Posterior vena cava (tissue), 2 donors: ENCODE measurements at regions not wholly inside any gene's neighbourhood (a gene's known extent, or its start where the extent isn't known, plus 50 kb on each side); places are given as distances from the start of the nearest gene placed in this dataset.
A peak's percentile ranks its signal among the peaks of the same experiment; 100 is the strongest.
"Not testable (repeated sequence)": the region's sequence is repeated elsewhere in the genome, so short reads cannot be mapped to it uniquely, and the experiment has no call there.

Experiments
- DNase-seq: peaks from one replicate; pipeline ENCODE4 v3.0.0-alpha.2; 2020; ENCODE audit warnings: low spot score
- intact Hi-C, 2 donors: fragments of 100-400 bp; cut with DNase I; formaldehyde crosslinking; loops; one replicate each; pipeline versions ENCODE4 v1.14.1 to v1.14.2; 2022 to 2023
- donor health status: DM: yes; HTN: yes; CAD: no.
- donor health status: DM: yes; HTN: yes; CAD: no.

DNA sequence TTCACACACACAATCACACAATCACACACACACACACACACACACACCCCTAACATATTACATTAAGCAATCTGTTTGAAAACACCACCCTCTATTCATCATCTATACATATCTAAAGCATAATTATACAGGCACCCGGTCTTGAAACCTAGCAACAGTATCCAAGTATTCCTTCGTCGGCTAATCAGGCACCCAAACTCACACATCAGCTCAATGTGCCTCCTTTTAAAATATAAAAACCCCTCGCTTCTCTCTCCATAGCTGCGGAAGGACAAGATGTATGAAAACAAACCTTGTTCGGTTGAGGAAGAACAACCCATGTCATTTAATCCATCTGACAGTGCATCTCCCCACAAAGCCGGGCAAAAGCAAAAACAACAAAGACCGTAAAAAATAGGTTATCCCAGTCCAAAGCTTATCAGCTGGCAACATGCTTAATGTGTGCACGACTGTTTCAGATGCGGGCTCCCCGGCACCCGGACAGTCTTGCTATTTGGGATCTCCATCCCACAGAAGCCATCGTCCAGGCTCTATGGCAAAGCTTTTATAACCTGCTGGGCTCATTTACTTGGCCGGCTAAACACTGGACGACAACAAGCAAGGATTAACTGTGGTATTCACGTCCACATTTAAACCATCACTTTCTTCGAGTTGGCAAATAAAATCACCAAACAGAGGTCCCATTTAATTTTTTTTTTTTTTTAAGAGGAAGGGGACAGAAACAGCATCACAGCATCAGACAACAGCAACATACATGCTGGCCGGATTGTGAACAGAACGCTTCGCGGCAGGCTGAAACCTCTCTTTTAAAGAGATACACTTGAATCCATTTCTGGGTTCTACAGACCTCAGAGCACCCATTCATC is 365.5 kb downstream of the SHANK2 start:
- intact Hi-C loops = no loop called here
- DNase-seq = no peak

DNA sequence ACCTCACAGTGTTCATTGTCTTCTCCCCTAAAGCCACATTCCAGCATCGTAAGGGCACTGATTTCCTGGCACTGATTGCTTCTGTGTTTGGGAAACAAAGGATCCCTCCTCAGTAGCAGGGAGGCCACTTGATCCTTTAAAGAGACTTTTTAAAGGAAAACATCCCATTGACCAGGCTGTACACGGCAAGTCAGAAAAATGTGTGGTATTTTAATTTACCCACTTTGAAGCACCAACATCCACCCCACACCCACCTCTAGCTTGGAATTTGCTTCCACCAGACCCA is 364.9 kb downstream of the SHANK2 start:
- DNase-seq = no peak
- intact Hi-C loops = no loop called here

GRCh38 chr11:70888061-70888460 is 364.3 kb downstream of the SHANK2 start:
- no peak for DNase-seq
- intact Hi-C loops = no loop called here

- DNase-seq = no peak
- intact Hi-C loops = no loop called here
These were observed 363.0 kb downstream of the SHANK2 start for GRCh38 chr11:70889411-70889810.

GRCh38 chr11:70891844-70892380 is 360.5 kb downstream of the SHANK2 start:
- intact Hi-C loops = loop anchor here in 1 of 2 donors (10.0 kb wide), 1 partner anchor 1877 kb away; the partner anchor contains the start of gene MRGPRF
- no peak for DNase-seq

GRCh38 chr11:70892889-70893288 is 359.5 kb downstream of the SHANK2 start:
- intact Hi-C loops = loop anchor here in 1 of 2 donors (10.0 kb wide), 1 partner anchor 1878 kb away; the partner anchor contains the start of gene MRGPRF
- DNase-seq = peak; percentile 53

GRCh38 chr11:70894566-70895365 is 357.6 kb downstream of the SHANK2 start:
- peak; percentile 74 for DNase-seq
- intact Hi-C loops = loop anchor here in 1 of 2 donors (10.0 kb wide), 1 partner anchor 1880 kb away; the partner anchor contains the start of gene MRGPRF

GRCh38 chr11:70895366-70895670 is 357.1 kb downstream of the SHANK2 start:
- DNase-seq = peak; percentile 28
- intact Hi-C loops = loop anchor here in 1 of 2 donors (10.0 kb wide), 1 partner anchor 1881 kb away; the partner anchor contains the start of gene MRGPRF

GRCh38 chr11:70897429-70897828 is 354.9 kb downstream of the SHANK2 start:
- DNase-seq = no peak
- intact Hi-C loops = loop anchor here in 1 of 2 donors (10.0 kb wide), 1 partner anchor 1883 kb away; the partner anchor contains the start of gene MRGPRF

GRCh38 chr11:70899616-70900015 is 352.8 kb downstream of the SHANK2 start:
- peak; percentile 60 for DNase-seq
- intact Hi-C loops = loop anchor here in 1 of 2 donors (10.0 kb wide), 1 partner anchor 1885 kb away; the partner anchor contains the start of gene MRGPRF

DNA sequence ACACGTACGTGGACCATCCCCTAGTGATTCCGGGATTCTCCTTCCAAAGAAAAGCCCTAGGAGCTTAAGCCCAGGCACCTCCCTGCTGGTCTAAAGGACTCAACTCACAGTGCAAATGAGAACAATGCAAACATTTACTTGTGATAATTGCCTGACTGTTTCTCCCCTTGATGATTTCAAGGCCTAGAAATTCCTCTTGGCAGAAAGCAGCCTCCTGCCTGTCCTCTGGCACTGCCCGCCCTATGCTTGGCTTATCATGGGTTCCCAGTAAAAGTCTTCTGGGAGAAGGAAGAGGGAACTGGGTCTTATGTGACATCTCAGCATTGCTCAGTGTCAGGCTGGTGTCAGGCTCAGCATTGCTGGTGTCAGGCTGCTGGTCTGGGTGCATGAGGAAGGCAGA is 351.8 kb downstream of the SHANK2 start:
- intact Hi-C loops = no loop called here
- DNase-seq = peak; percentile 37

DNA sequence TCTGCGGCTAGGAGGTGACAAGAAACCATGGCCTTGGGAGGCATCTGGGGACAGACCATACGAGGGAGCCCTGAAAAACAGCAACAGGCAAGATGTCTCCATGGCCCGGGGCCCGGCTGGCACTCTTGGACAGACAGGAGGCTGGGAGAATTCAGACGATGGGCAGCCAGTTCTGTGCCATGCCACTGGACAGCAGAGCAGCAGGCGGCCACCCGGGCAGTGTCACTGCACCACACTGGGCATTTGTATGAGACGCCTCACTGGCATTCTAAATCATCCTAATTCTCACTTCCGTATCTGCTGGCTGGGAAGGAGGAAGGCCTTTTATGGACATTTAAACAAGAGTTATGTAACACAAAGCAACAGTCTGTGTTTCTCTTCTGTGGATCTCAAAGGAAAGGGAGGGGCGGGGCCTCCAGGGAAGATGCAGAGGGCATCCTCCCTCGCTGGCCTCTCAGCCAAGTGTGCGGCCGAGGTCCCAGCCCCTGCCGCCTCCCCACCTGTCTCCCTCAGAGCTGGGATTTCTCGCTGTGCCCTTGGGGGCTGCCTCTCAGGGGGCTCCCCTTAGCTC is 350.3 kb downstream of the SHANK2 start:
- intact Hi-C loops = no loop called here
- peak; percentile 73 for DNase-seq

DNA sequence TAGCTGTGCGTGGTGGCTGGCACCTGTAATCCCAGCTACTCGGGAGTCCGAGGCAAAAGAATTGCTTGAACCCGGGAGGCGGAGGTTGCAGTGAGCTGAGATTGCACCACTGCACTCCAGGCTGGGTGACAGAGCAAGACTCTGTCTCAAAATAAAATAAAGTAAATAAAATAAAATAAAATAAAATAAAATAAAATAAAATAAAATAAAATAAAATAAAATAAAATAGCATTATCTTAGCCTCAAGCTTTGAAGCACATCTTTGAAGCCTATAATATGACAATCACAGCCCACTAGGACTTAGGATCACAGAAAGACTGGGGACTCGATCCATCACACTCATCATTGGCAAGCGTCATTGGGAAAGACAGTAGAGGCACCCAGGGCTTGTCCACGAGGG is 349.1 kb downstream of the SHANK2 start:
- intact Hi-C loops, DNase-seq: not testable (repeated sequence)

DNA sequence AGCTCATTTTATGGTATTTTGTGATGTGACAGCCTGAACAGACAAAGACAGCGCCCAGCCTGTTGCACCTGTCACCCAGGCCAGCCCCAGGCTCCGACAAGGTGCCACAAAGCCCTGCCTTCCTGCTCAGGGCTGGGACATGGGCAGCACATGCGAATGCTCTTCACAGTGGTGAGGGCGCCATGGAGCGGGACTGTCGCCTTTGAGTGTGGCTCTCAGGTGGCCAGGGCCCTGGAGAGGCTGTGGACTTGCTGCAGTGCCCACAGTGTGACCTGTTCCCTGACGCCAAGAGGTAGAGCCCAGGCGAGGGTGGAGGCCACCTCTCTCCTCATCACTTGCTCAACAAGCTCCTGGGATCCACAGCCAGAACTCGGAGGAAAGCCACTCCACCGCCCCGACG is 346.3 kb downstream of the SHANK2 start:
- DNase-seq = peak; percentile 76
- intact Hi-C loops = no loop called here

DNA sequence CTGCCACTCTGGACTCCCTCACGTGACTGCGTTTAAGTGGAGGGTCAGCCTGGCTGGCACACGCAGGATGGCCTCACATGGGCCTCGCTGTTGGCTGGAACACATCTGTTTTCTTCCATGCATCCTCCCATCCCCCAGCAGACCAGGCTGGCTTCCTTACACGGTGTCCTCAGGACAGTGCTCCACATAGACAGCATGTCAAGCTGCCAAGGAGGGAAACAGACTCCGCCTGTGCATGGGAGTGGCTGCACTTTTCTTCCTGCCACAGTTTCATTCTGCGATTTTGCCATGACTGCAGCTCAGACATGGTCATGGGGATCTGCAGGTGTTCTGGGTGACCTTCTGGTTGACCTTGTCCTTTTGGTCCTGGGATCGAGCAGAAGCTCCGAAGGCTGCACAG is 344.2 kb downstream of the SHANK2 start:
- DNase-seq = peak; percentile 25
- intact Hi-C loops = no loop called here

DNA sequence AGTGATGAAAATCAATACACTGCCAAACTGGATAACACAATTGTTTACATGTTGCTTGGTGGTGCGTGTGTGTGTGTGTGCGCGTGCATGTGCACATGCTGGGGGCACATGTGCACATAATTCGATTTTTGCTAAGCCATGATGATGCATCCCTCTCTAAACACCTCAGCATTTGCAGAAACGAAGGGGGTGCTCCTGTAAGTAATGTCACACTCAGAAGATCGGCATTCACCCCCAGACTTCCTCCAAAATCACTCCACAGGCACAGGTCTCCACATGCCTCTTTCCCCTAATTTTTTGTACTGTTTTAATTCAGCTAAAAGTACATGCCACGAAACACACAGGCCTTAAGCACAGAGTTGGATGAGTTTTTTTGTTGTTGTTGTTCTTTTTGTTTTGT is 341.5 kb downstream of the SHANK2 start:
- intact Hi-C loops = no loop called here

GRCh38 chr11:70912226-70912840 is 340.0 kb downstream of the SHANK2 start:
- intact Hi-C loops = no loop called here
- DNase-seq = peak; percentile 18

More for the DNA sequence above, 341.5 kb downstream of the SHANK2 start:
- no peak for DNase-seq

- intact Hi-C loops = no loop called here
- DNase-seq = no peak
These were observed 338.6 kb downstream of the SHANK2 start for GRCh38 chr11:70913715-70914231.

GRCh38 chr11:70914496-70914895 is 337.9 kb downstream of the SHANK2 start:
- no peak for DNase-seq
- intact Hi-C loops = no loop called here
